ENCODE measurements at regions not wholly inside any gene's neighbourhood (a gene's known extent, or its start where the extent isn't known, plus 50 kb on each side); places are given as distances from the start of the nearest gene placed in this dataset.

- no peak for DNase-seq (ENCODE audit: insufficient read length, low spot score)
- TF ChIP-seq, protein P1, sequence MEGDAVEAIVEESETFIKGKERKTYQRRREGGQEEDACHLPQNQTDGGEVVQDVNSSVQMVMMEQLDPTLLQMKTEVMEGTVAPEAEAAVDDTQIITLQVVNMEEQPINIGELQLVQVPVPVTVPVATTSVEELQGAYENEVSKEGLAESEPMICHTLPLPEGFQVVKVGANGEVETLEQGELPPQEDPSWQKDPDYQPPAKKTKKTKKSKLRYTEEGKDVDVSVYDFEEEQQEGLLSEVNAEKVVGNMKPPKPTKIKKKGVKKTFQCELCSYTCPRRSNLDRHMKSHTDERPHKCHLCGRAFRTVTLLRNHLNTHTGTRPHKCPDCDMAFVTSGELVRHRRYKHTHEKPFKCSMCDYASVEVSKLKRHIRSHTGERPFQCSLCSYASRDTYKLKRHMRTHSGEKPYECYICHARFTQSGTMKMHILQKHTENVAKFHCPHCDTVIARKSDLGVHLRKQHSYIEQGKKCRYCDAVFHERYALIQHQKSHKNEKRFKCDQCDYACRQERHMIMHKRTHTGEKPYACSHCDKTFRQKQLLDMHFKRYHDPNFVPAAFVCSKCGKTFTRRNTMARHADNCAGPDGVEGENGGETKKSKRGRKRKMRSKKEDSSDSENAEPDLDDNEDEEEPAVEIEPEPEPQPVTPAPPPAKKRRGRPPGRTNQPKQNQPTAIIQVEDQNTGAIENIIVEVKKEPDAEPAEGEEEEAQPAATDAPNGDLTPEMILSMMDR (IDR thresholded peaks at IDR 0.05; ENCODE audit: insufficient read depth, missing control alignments) = no peak
- no peak for FAIRE-seq
These were observed 165.6 kb upstream of the SULF2 start for GRCh38 chr20:47950913-47951283.

DNA sequence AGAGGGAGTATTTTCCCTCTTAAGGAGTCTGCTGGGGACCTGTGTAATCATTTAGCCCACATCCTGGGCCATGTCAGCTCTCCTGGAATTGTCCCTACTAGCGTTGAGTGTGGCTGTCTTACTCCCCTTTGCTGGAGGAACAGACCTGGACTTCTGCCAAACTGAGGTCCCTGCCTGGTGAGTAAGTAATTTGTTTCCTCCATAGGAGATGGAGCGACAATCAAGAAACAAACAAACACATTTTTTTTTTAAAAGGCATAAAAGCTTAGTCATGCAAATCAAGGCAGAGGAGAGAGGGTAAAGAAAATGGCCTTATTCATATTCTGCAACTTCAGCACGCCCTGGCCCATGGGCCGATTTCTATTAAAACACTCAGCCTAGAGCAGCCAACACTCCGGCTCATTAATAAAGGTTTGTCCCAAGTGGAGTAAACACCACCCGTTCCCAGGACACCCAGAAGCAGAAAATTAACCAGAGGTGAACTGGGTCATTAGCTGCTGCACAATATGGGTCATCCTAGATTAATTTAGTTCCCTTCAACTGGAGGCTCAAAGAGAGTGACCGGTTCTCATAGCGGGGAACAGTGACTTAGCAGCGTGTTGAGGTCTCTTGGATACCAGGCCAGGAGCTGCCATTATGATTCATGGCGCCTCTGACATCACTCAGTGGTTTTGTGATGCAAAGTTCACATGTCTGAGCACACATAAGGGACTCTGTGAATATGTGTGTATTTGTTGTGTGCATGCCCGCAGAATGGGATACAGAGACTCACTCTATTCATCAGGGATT, 165.0 kb upstream of the SULF2 start:
- TF ChIP-seq, protein P1 (IDR thresholded peaks at IDR 0.05; ENCODE audit: insufficient read depth, missing control alignments) = no peak
- no peak for FAIRE-seq
- DNase-seq (ENCODE audit: insufficient read length, low spot score) = no peak

GRCh38 chr20:47949230-47949629, 163.9 kb upstream of the SULF2 start:
- DNase-seq (ENCODE audit: insufficient read length, low spot score) (no peak), FAIRE-seq (no peak)
- TF ChIP-seq, protein P1 (IDR thresholded peaks at IDR 0.05; ENCODE audit: insufficient read depth, missing control alignments) = no peak

- FAIRE-seq (no peak), DNase-seq (ENCODE audit: insufficient read length, low spot score) (no peak)
- TF ChIP-seq, protein P1 (IDR thresholded peaks at IDR 0.05; ENCODE audit: insufficient read depth, missing control alignments) = no peak
These were observed 159.4 kb upstream of the SULF2 start for GRCh38 chr20:47944682-47945081.

DNA sequence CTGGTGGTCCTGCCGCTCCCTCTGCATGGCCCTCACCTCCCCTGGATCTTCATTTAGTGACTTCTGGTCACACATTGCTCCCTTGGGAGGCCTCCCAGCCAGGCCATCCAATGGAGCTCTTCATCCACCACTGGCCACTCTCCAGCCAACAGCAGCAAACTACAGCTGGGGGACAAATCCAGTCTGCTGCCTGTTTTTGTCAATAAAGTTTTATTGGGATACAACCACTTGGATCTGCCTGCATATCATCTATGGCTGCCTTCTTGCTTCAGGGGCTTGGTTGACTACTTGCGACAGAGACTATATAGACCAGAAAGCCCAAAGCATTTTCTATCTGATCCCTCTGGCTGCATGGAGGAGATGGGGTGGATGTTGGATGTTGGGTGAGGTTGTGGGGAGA, 156.6 kb upstream of the SULF2 start:
- TF ChIP-seq, protein P1 (IDR thresholded peaks at IDR 0.05; ENCODE audit: insufficient read depth, missing control alignments) = no peak
- FAIRE-seq = no peak
- no peak for DNase-seq (ENCODE audit: insufficient read length, low spot score)

GRCh38 chr20:47940101-47940813, 155.0 kb upstream of the SULF2 start:
- TF ChIP-seq, protein P1 (IDR thresholded peaks at IDR 0.05; ENCODE audit: insufficient read depth, missing control alignments) = no peak
- no peak for DNase-seq (ENCODE audit: insufficient read length, low spot score)
- FAIRE-seq = no peak

GRCh38 chr20:47936612-47937011, 151.3 kb upstream of the SULF2 start:
- TF ChIP-seq, protein P1 (IDR thresholded peaks at IDR 0.05; ENCODE audit: insufficient read depth, missing control alignments) = no peak

More at GRCh38 chr20:47936612-47937011, 151.3 kb upstream of the SULF2 start:
- DNase-seq (ENCODE audit: insufficient read length, low spot score) (no peak), FAIRE-seq (no peak)
